ENCODE measurements at regions not wholly inside any gene's neighbourhood (a gene's known extent, or its start where the extent isn't known, plus 50 kb on each side); places are given as distances from the start of the nearest gene placed in this dataset.

DNA sequence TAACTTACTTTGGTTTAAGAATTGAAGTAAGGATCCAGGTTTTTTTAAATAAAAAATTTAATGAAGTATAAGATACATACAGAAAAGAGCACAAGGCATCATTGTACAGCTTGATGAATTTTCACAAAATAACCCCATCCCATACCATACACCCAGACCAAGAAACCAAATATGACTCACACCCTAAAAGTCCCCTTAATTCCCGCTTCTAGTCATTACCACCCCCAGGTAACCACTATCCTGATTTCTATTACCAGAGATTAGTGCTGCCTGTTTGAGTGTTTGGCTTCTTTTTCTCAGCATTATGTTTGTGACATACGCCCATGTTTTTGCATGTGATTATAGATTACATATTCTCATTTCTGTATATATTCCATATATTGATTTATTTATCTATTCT lies 98.5 kb upstream of the HIVEP3 start:
- TF ChIP-seq, protein P1, sequence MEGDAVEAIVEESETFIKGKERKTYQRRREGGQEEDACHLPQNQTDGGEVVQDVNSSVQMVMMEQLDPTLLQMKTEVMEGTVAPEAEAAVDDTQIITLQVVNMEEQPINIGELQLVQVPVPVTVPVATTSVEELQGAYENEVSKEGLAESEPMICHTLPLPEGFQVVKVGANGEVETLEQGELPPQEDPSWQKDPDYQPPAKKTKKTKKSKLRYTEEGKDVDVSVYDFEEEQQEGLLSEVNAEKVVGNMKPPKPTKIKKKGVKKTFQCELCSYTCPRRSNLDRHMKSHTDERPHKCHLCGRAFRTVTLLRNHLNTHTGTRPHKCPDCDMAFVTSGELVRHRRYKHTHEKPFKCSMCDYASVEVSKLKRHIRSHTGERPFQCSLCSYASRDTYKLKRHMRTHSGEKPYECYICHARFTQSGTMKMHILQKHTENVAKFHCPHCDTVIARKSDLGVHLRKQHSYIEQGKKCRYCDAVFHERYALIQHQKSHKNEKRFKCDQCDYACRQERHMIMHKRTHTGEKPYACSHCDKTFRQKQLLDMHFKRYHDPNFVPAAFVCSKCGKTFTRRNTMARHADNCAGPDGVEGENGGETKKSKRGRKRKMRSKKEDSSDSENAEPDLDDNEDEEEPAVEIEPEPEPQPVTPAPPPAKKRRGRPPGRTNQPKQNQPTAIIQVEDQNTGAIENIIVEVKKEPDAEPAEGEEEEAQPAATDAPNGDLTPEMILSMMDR (conservative IDR thresholded peaks at IDR 0.05; ENCODE audit: low read length): no peak
- no peak for TF ChIP-seq EZH2phosphoT487 (IDR thresholded peaks at IDR 0.05; ENCODE audit: borderline replicate concordance)

All from Loucy (cell line).